HepG2 (cell line): ENCODE measurements at regions not wholly inside any gene's neighbourhood (a gene's known extent, or its start where the extent isn't known, plus 50 kb on each side); places are given as distances from the start of the nearest gene placed in this dataset.

Source experiments
- ATAC-seq: fragments of 200-7000 bp; cut with Tn5 transposase; 3 replicates; pipeline ENCODE4 v1.9.1; 2020; ENCODE audit warnings: mild to moderate bottlenecking, moderate library complexity
- BruUV-seq: library from RNA; stranded (reverse); fragments of 400-500 nt; replicated peaks from 2 replicates; lab custom pipeline; 2021; lab: Mats Ljungman, UMichigan
- CTCF ChIA-PET: fragments of 300-600 bp; formaldehyde crosslinking; extraction: SDS; loops from one replicate; lab custom pipeline; 2021; ENCODE audit warnings: low total read pairs, inconsistent platforms, low intra/inter-chr PET ratio; lab: Yijun Ruan, JAX
- POLR2A ChIA-PET: fragments of 350-600 bp; sonication (Branson Sonifier 250); formaldehyde crosslinking; loops from one replicate; lab custom pipeline; 2020; ENCODE audit warnings: antibody characterized with exemption, inconsistent platforms; lab: Yijun Ruan, JAX
- DNase-seq: peaks from one replicate; pipeline ENCODE4 v3.0.0-alpha.2; 2015; ENCODE audit warnings: low spot score
- FAIRE-seq: peaks from 3 replicates; lab custom pipeline; 2011; peaks lifted over from hg19 to GRCh38; lab: Jason Lieb, UNC
- H2AFZ ChIP-seq: one replicate; pipeline ENCODE4 v1.6.1; 2011; ENCODE audit warnings: low read length, inconsistent platforms
- H3K27ac ChIP-seq: fragments of 300-600 bp; 3 replicates; pipeline ENCODE4 v1.8.0; 2011; ENCODE audit warnings: mixed run types, mild to moderate bottlenecking, mixed read lengths, low read length, inconsistent platforms; ENCODE audit not compliant: insufficient read depth; ENCODE audit errors: extremely low read length
- H3K27me3 ChIP-seq, 2 experiments: fragments of 200-600 bp in 1 of 2; 2 replicates in 1 of 2; 3 replicates in 1 of 2; pipeline versions ENCODE4 v1.6.0 to v1.8.0; 2011; ENCODE audit warnings: low read length in 2 of 2, mild to moderate bottlenecking in 2 of 2, moderate library complexity in 2 of 2, inconsistent platforms in 1 of 2; ENCODE audit not compliant: insufficient read depth in 2 of 2, control insufficient read depth in 1 of 2
- H3K36me3 ChIP-seq, 2 experiments: fragments of 200-600 bp in 1 of 2; replicated peaks in 1 of 2; 2 replicates in 1 of 2; 3 replicates in 1 of 2; pipeline versions ENCODE4 v1.5.1 to v1.8.0; 2011; ENCODE audit warnings: low read length in 2 of 2, inconsistent platforms in 1 of 2; ENCODE audit not compliant: insufficient read depth in 2 of 2, control insufficient read depth in 1 of 2
- H3K4me1 ChIP-seq: 2 replicates; pipeline ENCODE4 v1.5.1; 2012; ENCODE audit warnings: low read length, inconsistent platforms; ENCODE audit not compliant: insufficient read depth
- H3K4me2 ChIP-seq: 2 replicates; pipeline ENCODE4 v1.6.0; 2011; ENCODE audit warnings: low read depth, low read length, inconsistent platforms
- H3K4me3 ChIP-seq, 3 experiments: fragments of 200-600 bp in 1 of 3; sonication (generic), shearing (Covaris generic) in 1 of 3; replicated peaks in 1 of 3; 2 replicates each; pipeline ENCODE4 v1.5.1; 2011 to 2016; ENCODE audit warnings: low read length in 3 of 3, inconsistent platforms in 2 of 3, low read depth in 2 of 3, mild to moderate bottlenecking in 2 of 3, control low read depth in 1 of 3, mixed read lengths in 1 of 3; ENCODE audit not compliant: insufficient read depth in 1 of 3
- H3K79me2 ChIP-seq: one replicate; pipeline ENCODE4 v1.6.1; 2011; ENCODE audit warnings: low read length, inconsistent platforms; ENCODE audit not compliant: insufficient read depth
- H3K9ac ChIP-seq: 2 replicates; pipeline ENCODE4 v1.6.0; 2011; ENCODE audit warnings: mild to moderate bottlenecking, low read depth, low read length, inconsistent platforms; ENCODE audit not compliant: insufficient read depth
- H3K9me3 ChIP-seq: 2 replicates; pipeline ENCODE4 v1.5.1; 2012; ENCODE audit warnings: mild to moderate bottlenecking, low read length
- H4K20me1 ChIP-seq: 2 replicates; pipeline ENCODE4 v1.6.0; 2011; ENCODE audit warnings: inconsistent platforms, mild to moderate bottlenecking, low read length, moderate library complexity; ENCODE audit not compliant: insufficient read depth
- FOSL2 ChIP-seq: sonication (generic); formaldehyde crosslinking; IDR thresholded peaks from 2 replicates; pipeline ENCODE4 v1.4.0; 2020; ENCODE audit warnings: missing genetic modification reagents
- RAD51 ChIP-seq: fragments of 450-650 bp; IDR thresholded peaks from 2 replicates; pipeline ENCODE4 v1.6.1; 2016; ENCODE audit warnings: borderline replicate concordance
- REXO4 ChIP-seq: sonication (generic); formaldehyde crosslinking; IDR thresholded peaks from 2 replicates; pipeline ENCODE4 v1.8.0; 2022; ENCODE audit warnings: missing genetic modification reagents, mild to moderate bottlenecking, borderline replicate concordance
- ZNF672 ChIP-seq: sonication (generic); formaldehyde crosslinking; IDR thresholded peaks from 2 replicates; pipeline ENCODE4 v1.8.1; 2022; ENCODE audit warnings: missing genetic modification reagents
- WGBS: methylation state at CpG from one replicate; pipeline ENCODE4 v1.1.6; 2017; ENCODE audit warnings: low lambda C conversion rate; 5-methylcytosine and 5-hydroxymethylcytosine counted together
- in situ Hi-C: cut with HindIII; loops from 2 replicates; pipeline ENCODE4 v1.10.0; 2017; ENCODE audit warnings: low pct_unique_long_range_greater_than_20kb; ENCODE audit not compliant: extremely low pct_ligation_motif_present
- intact Hi-C: fragments of 100-400 bp; cut with micrococcal nuclease; formaldehyde crosslinking; loops from one replicate; pipeline ENCODE4 v1.10.0; 2022; ENCODE audit not compliant: unreplicated experiment
- TF ChIP-seq, protein P1 (sequence below): sonication (generic); formaldehyde crosslinking; IDR thresholded peaks from 2 replicates; pipeline ENCODE4 v1.5.0; 2020; ENCODE audit warnings: mild to moderate bottlenecking, missing genetic modification reagents, borderline replicate concordance

GRCh38 chr17:21816592-21817567, 124.6 kb downstream of the KCNJ18 start:
- no peak for DNase-seq
- ATAC-seq, result no peak
- no TSS peak for BruUV-seq
- Histone ChIP-seq H3K9ac (no peak overlapping the region), H3K4me3 (no peak overlapping the region), H4K20me1 (no peaks in the 10 kb centered on the region), H3K79me2 (no peaks in the 10 kb centered on the region), H3K9me3 (no peaks in the 10 kb centered on the region), H3K27ac (no peak overlapping the region), H2AFZ (no peak overlapping the region), H3K27me3 (peaks cover 0 to 3% of the 10 kb centered on the region in 2 experiments; a peak in 2 of 5 replicates), H3K4me2 (no peak overlapping the region), H3K4me1 (no peaks in the 10 kb centered on the region), H3K36me3 (no peaks in the 10 kb centered on the region)
- TF ChIP-seq ZNF672 (CRISPR knock-in tag) (no peak), RAD51 (peak; percentile 16; the same call in 1 of the 2 replicates)
- WGBS, result 34% methylated on average over 15 of the region's 15 CpGs
- in situ Hi-C loops, result no loop called here
- FAIRE-seq, result no peak
- intact Hi-C loops, result no loop called here
- CTCF ChIA-PET, result no interaction called here
- POLR2A ChIA-PET, result no interaction called here

DNA sequence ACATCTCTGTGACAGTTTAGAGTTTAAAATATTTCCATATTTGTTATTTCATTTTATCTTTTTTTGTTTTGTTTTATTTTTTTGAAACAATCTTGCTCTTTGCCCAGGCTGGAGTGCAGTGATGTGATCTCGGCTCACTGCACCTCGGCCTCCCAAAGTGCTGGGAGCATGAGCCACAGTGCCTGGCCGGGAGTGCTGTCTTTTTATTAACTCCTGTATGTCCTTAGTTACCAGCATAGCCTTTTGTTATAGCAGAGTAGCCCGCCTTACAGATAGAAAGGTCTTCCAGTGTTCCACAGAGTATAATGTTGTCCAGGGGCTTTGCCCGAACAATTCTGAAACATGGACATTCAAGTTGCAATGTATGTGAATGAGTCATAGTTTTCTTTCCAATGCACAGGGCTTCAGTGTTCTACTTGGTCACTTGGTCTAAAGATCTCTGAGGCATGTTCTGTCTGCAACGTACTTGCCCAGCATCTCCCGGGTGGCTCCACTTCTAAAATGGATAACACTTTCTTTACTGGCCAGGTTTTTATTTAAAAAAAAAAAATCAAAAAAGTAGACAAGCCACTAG, 125.6 kb downstream of the KCNJ18 start:
- no peak overlapping the region for H2AFZ ChIP-seq
- H3K9me3 ChIP-seq, result no peaks in the 10 kb centered on the region
- no peak for DNase-seq
- intact Hi-C loops, result no loop called here
- no peaks in the 10 kb centered on the region for H3K79me2 ChIP-seq
- no peak for ATAC-seq
- BruUV-seq, result no TSS peak
- H3K9ac ChIP-seq, result no peak overlapping the region
- H3K36me3 ChIP-seq, result no peaks in the 10 kb centered on the region
- H3K4me3 ChIP-seq, result no peak overlapping the region
- no peaks in the 10 kb centered on the region for H3K4me1 ChIP-seq
- no peak for FAIRE-seq
- TF ChIP-seq, protein P1, sequence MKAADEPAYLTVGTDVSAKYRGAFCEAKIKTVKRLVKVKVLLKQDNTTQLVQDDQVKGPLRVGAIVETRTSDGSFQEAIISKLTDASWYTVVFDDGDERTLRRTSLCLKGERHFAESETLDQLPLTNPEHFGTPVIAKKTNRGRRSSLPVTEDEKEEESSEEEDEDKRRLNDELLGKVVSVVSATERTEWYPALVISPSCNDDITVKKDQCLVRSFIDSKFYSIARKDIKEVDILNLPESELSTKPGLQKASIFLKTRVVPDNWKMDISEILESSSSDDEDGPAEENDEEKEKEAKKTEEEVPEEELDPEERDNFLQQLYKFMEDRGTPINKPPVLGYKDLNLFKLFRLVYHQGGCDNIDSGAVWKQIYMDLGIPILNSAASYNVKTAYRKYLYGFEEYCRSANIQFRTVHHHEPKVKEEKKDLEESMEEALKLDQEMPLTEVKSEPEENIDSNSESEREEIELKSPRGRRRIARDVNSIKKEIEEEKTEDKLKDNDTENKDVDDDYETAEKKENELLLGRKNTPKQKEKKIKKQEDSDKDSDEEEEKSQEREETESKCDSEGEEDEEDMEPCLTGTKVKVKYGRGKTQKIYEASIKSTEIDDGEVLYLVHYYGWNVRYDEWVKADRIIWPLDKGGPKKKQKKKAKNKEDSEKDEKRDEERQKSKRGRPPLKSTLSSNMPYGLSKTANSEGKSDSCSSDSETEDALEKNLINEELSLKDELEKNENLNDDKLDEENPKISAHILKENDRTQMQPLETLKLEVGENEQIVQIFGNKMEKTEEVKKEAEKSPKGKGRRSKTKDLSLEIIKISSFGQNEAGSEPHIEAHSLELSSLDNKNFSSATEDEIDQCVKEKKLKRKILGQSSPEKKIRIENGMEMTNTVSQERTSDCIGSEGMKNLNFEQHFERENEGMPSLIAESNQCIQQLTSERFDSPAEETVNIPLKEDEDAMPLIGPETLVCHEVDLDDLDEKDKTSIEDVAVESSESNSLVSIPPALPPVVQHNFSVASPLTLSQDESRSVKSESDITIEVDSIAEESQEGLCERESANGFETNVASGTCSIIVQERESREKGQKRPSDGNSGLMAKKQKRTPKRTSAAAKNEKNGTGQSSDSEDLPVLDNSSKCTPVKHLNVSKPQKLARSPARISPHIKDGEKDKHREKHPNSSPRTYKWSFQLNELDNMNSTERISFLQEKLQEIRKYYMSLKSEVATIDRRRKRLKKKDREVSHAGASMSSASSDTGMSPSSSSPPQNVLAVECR (CRISPR knock-in tag), result no peak
- TF ChIP-seq REXO4 (CRISPR knock-in tag) (no peak), FOSL2 (CRISPR knock-in tag) (0 out of 2 replicates have a peak, but pooled peaks have one; percentile 10)
- CTCF ChIA-PET, result no interaction called here
- WGBS, result 13% methylated on average over 7 of the region's 7 CpGs
- in situ Hi-C loops, result no loop called here
- no peaks in the 10 kb centered on the region for H4K20me1 ChIP-seq
- POLR2A ChIA-PET, result no interaction called here
- H3K27me3 ChIP-seq, result peaks cover 0 to 3% of the 10 kb centered on the region in 2 experiments; a peak in 2 of 5 replicates
- no peak overlapping the region for H3K27ac ChIP-seq
- no peak overlapping the region for H3K4me2 ChIP-seq
